Spleen (tissue), 7 donors: ENCODE measurements at regions not wholly inside any gene's neighbourhood (a gene's known extent, or its start where the extent isn't known, plus 50 kb on each side); places are given as distances from the start of the nearest gene placed in this dataset.

ENCODE experiments used
- POLR2A ChIP-seq, 3 donors: fragments of 450-650 bp; IDR thresholded peaks; one replicate each; pipeline ENCODE4 v1.5.1; 2017; ENCODE audit warnings: antibody characterized with exemption in 3 of 3, mild to moderate bottlenecking in 1 of 3
- TF ChIP-seq, protein P1 (sequence below), 11 experiments: fragments of 200-600 bp in 7 of 11; fragments of 450-650 bp in 4 of 11; sonication (generic) in 4 of 11; IDR thresholded peaks in 8 of 11; conservative IDR thresholded peaks in 3 of 11; 1 replicate in 7 of 11; 2 replicates in 4 of 11; pipeline versions ENCODE4 v1.4.0 to v1.8.0; 2016 to 2021; ENCODE audit warnings: antibody characterized with exemption in 11 of 11, inconsistent platforms in 4 of 11, mild to moderate bottlenecking in 1 of 11
- donor health status: DM: no; HTN: no; CAD: no; lungs with moderate emphysema.
- donor health status: DM: no; HTN: no; CAD: no.
- donor health status: DM: no; HTN: no; CAD: no.

DNA sequence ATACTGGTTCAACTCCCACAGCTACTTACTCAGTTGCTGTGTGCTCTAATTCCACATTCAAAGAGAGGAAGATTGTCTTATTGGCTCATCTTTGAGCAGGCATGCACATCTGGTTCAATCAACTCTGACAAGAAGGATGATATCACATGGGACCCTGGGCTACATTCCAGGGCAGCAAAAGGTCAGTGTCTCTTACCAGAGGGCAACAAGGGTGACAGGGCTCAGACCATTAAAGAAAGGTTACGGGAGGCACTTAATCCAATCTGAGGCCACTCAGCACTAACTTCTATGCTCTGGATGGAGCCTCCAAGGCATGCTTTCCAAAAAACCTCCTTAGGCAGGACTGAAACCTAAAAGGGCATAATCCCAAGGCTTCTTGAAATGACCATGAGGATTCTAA, 549.4 kb upstream of the API5 start:
- TF ChIP-seq, protein P1, sequence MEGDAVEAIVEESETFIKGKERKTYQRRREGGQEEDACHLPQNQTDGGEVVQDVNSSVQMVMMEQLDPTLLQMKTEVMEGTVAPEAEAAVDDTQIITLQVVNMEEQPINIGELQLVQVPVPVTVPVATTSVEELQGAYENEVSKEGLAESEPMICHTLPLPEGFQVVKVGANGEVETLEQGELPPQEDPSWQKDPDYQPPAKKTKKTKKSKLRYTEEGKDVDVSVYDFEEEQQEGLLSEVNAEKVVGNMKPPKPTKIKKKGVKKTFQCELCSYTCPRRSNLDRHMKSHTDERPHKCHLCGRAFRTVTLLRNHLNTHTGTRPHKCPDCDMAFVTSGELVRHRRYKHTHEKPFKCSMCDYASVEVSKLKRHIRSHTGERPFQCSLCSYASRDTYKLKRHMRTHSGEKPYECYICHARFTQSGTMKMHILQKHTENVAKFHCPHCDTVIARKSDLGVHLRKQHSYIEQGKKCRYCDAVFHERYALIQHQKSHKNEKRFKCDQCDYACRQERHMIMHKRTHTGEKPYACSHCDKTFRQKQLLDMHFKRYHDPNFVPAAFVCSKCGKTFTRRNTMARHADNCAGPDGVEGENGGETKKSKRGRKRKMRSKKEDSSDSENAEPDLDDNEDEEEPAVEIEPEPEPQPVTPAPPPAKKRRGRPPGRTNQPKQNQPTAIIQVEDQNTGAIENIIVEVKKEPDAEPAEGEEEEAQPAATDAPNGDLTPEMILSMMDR (IDR thresholded peaks at IDR 0.05 in 8 of 11, conservative IDR thresholded peaks at IDR 0.05 in 3 of 11), result no peak
- TF ChIP-seq POLR2A (IDR thresholded peaks at IDR 0.05), result no peak
